ENCODE measurements at regions not wholly inside any gene's neighbourhood (a gene's known extent, or its start where the extent isn't known, plus 50 kb on each side); places are given as distances from the start of the nearest gene placed in this dataset.

- Mint-ChIP-seq H3K27ac (no peak overlapping the region), H3K27me3 (ENCODE audit: low read depth in 2 of 2) (peaks cover 0 to 2% of the 10 kb centered on the region in 2 donors), H3K9me3 (no peaks in the 10 kb centered on the region), H3K4me3 (no peak overlapping the region), H3K4me1 (peaks cover 0 to 4% of the 10 kb centered on the region in 2 donors), H3K36me3 (no peaks in the 10 kb centered on the region)
- TF ChIP-seq, protein P1, sequence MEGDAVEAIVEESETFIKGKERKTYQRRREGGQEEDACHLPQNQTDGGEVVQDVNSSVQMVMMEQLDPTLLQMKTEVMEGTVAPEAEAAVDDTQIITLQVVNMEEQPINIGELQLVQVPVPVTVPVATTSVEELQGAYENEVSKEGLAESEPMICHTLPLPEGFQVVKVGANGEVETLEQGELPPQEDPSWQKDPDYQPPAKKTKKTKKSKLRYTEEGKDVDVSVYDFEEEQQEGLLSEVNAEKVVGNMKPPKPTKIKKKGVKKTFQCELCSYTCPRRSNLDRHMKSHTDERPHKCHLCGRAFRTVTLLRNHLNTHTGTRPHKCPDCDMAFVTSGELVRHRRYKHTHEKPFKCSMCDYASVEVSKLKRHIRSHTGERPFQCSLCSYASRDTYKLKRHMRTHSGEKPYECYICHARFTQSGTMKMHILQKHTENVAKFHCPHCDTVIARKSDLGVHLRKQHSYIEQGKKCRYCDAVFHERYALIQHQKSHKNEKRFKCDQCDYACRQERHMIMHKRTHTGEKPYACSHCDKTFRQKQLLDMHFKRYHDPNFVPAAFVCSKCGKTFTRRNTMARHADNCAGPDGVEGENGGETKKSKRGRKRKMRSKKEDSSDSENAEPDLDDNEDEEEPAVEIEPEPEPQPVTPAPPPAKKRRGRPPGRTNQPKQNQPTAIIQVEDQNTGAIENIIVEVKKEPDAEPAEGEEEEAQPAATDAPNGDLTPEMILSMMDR (IDR thresholded peaks at IDR 0.05): no peak
- Histone ChIP-seq H3K4me1 (ENCODE audit: control insufficient read depth, insufficient read depth, low read length) (no peaks in the 10 kb centered on the region), H3K27ac (ENCODE audit: low read length) (no peak overlapping the region), H3K27me3 (ENCODE audit: control insufficient read depth, insufficient read depth, low read length) (no peaks in the 10 kb centered on the region), H3K36me3 (ENCODE audit: control insufficient read depth, insufficient read depth, low read length) (no peaks in the 10 kb centered on the region), H3K4me3 (ENCODE audit: low read length) (no peak overlapping the region), H3K9me3 (ENCODE audit: control insufficient read depth, insufficient read depth, low read length) (no peaks in the 10 kb centered on the region)
- 92% methylated on average over 3 of the region's 4 CpGs for WGBS (ENCODE audit: insufficient coverage)
- DNase-seq (no peak), ATAC-seq (no peak)
- intact Hi-C loops (cut with micrococcal nuclease): no loop called here
Observed at GRCh38 chr5:103490030-103490739, 72.4 kb downstream of the NUDT12 start.

- no peaks in the 10 kb centered on the region for H3K9me3 ChIP-seq (ENCODE audit: control insufficient read depth, insufficient read depth, low read length)
- no peak overlapping the region for H3K4me3 ChIP-seq (ENCODE audit: low read length)
- DNase-seq (no peak), ATAC-seq (no peak)
- H3K4me1 Mint-ChIP-seq: peaks cover 0 to 4% of the 10 kb centered on the region in 2 donors
- no peaks in the 10 kb centered on the region for H3K4me1 ChIP-seq (ENCODE audit: control insufficient read depth, insufficient read depth, low read length)
- no peaks in the 10 kb centered on the region for H3K36me3 Mint-ChIP-seq
- peaks cover 0 to 2% of the 10 kb centered on the region in 2 donors for H3K27me3 Mint-ChIP-seq (ENCODE audit: low read depth in 2 of 2)
- no peaks in the 10 kb centered on the region for H3K36me3 ChIP-seq (ENCODE audit: control insufficient read depth, insufficient read depth, low read length)
- intact Hi-C loops (cut with micrococcal nuclease): no loop called here
- H3K9me3 Mint-ChIP-seq: no peaks in the 10 kb centered on the region
- TF ChIP-seq, protein P1 (IDR thresholded peaks at IDR 0.05): no peak
- 100% methylated on average over 2 of the region's 2 CpGs for WGBS (ENCODE audit: insufficient coverage)
- H3K4me3 Mint-ChIP-seq: no peak overlapping the region
- no peak overlapping the region for H3K27ac ChIP-seq (ENCODE audit: low read length)
- H3K27ac Mint-ChIP-seq: no peak overlapping the region
- no peaks in the 10 kb centered on the region for H3K27me3 ChIP-seq (ENCODE audit: control insufficient read depth, insufficient read depth, low read length)
Observed at GRCh38 chr5:103489307-103489706, 73.3 kb downstream of the NUDT12 start.

DNA sequence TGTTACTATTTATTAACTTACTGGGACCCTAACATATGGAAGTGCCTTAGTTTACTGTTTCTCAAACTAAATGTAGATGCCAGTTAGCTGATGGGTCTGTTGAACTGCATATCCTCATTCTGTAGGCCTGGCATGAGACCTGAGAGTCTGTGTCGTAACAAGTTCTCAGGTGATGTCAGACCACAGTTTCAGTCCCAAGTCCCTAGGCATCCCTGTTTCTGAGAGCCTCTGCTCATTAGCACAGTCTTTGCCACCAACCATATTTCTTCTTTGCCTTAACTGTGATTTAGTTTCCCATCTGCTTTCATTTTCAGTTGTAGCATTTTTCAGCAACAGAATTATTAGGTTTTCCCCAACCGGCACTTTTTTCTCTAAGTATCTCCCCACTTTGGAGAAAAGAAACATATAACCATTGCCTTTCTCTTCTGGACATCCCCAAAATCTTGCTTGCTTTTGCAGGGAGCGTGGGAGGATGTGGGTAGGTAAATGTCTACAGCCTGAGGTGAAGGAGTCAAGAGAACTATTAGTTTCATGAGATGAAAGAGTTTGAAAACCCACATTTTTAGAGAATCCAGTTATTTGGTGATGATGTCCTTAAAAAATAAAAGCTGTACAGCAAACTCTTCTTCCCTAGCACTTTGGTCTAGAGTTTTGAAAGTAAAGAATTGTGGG, 74.6 kb downstream of the NUDT12 start:
- DNase-seq: no peak
- Mint-ChIP-seq H3K4me1 (peaks cover 0 to 4% of the 10 kb centered on the region in 2 donors), H3K27ac (no peak overlapping the region), H3K9me3 (no peaks in the 10 kb centered on the region), H3K36me3 (no peaks in the 10 kb centered on the region), H3K27me3 (ENCODE audit: low read depth in 2 of 2) (no peaks in the 10 kb centered on the region), H3K4me3 (no peak overlapping the region)
- TF ChIP-seq, protein P1 (IDR thresholded peaks at IDR 0.05): no peak
- H3K27ac ChIP-seq (ENCODE audit: low read length): no peak overlapping the region
- H3K4me1 ChIP-seq (ENCODE audit: control insufficient read depth, insufficient read depth, low read length): no peaks in the 10 kb centered on the region
- ATAC-seq: no peak
- intact Hi-C loops (cut with micrococcal nuclease): no loop called here
- WGBS (ENCODE audit: insufficient coverage): 71% methylated on average over 2 of the region's 3 CpGs
- H3K27me3 ChIP-seq (ENCODE audit: control insufficient read depth, insufficient read depth, low read length): no peaks in the 10 kb centered on the region
- H3K9me3 ChIP-seq (ENCODE audit: control insufficient read depth, insufficient read depth, low read length): no peaks in the 10 kb centered on the region
- no peaks in the 10 kb centered on the region for H3K36me3 ChIP-seq (ENCODE audit: control insufficient read depth, insufficient read depth, low read length)
- no peak overlapping the region for H3K4me3 ChIP-seq (ENCODE audit: low read length)

Data from natural killer cell (primary cell).